GM19238 (cell line): ENCODE measurements at regions not wholly inside any gene's neighbourhood (a gene's known extent, or its start where the extent isn't known, plus 50 kb on each side); places are given as distances from the start of the nearest gene placed in this dataset.

Experiments
- DNase-seq: peaks from one replicate; pipeline ENCODE4 v3.0.0; 2011; ENCODE audit warnings: low spot score; ENCODE audit not compliant: insufficient read length

DNA sequence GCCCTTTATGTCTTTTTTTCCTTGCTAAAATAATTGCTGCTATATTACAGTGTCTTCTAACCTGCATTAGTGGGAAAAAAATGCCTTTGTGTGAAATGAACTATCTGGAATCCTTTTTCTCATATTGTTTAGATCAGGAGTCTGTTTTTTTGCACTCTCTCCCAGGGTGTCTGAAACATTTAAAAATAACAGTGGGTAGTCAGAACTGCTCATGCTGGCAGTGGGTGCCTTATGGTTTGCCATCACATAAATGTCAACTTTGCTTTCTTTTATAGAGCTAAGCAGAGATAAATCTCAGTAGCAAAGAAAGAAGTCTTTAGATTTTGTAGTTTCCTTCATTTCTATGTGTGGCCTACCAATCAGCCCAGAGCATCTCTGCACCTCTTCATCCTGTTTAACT is 347.8 kb upstream of the RGMB start:
- no peak for DNase-seq

DNA sequence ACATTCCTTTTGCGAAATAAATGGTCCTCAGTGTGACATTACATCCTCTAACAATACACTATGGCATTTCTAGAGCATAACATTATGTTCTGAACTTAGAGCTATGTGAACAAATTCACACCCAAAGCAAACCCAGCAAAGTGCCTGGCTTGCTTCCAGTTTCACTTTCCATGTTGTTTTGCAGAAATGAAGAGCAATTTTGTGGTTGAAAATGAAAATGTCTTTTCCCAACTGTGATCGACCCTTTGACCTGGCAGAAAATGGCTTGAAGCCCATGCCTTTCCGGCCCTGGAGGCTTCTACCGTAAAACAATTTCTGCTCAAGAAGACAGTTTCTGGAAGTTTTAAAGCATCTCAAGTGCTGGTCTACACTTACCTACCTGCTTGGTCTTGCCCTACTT is 344.7 kb upstream of the RGMB start:
- no peak for DNase-seq

DNA sequence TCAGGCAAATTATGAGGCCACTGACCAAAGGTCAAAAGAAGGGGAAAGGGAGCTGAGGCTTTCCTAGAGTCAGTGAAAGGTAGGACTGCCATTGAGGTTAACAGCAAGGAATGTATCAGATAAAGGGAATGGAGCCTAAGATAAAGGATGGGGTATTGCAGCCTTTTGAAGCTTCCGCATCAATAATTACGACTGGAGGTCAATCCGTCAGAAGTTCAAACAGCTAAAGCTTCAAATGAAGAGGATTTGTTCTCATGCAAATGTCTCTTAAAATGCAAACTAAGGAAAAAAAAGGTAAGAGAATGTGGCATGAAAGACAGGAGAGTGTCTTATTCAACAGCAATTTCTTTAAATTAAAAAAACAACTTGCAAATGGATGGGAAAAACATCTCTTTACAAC is 341.1 kb upstream of the RGMB start:
- DNase-seq = no peak

DNA sequence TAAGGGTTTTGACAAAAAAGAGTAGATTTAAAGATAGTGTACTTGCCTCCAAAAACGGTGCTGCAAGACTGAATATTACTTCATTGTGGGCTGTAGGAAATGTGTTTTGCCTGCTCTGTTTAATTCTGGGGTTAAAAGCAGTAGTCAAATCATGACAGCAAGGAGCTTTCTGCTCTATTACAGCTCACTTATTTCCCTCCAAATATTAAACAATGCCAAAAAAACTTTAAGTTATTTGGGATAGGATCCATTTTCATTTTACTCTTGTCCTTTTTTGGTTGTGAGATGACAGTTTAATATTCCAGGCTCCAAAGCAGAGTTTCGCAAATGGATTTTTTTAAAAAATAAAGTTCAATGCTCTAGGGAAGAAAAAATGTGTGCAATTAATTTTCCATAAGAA is 340.4 kb upstream of the RGMB start:
- no peak for DNase-seq

DNA sequence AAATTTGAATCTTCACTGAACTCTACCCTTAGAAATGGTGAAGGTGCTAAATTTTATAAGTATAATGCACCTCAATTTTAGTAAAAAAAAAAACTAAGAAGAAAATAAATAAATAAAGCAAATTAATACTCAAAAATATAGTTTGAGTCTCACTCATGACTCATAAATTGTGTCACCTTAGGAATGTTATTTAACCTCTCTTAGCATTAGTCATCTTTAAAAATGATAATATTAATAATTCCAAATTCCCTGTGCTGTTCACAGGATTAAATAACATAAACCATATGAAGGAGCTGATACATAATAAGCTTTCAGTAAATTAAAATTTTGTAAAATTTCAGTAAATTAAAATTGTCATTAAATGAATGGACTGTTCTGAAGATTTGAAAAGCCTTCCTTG is 339.8 kb upstream of the RGMB start:
- no peak for DNase-seq

DNA sequence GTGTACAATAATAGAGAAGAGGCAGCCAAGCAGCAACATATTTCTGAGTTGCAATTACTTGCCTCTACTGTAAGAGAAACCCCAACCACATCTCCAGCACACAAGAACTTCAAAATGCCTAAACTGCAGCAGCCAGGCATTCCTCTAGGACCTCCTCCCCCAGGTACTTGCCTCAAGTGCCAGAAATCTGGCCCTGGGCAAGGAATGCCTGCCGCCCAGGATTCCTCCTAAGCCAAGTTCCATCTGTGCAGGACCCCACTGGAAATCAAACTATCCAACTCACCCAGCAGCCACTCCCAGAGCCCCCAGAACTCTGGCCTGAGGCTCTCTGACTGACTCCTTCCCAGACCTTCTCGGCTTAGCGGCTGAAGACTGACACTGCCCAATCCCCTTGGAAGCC is 336.8 kb upstream of the RGMB start:
- no peak for DNase-seq

DNA sequence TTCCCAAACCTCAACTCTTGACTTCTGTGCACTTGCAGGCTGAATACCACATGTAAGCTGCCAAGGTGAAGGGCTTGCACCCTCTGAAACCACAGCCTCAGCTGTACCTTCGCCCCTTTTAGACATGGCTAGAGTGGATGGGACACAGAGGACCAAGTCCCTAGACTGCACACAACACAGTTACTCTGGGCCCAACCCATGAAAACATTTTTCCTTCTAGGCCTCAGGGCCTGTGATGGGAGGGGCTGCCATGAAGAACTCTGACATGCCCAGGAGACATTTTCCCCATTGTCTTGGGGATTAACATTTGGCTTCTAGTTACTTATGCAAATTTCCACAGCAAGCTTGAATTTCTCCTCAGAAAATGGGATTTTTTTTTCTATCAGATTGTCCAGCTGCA is 331.0 kb upstream of the RGMB start:
- DNase-seq = no peak

DNA sequence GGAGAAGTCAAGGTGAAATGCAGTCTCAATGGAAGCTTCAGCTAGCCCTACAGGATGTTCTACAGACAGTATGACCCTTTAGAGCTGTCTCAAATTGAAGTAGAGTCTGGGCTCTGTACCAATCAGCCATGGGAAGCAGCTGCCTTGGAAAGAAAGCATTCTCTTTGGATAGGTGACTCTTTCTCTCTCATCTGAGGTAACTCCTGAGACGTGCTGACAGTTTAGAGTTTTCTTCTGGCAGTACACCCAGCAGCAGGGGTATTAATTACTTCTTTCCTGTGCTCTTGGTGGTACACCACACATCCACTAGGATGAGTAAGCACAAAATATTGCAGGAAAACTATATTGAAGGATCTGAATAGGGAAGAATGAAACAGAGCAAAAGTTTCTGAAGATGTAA is 329.6 kb upstream of the RGMB start:
- no peak for DNase-seq

DNA sequence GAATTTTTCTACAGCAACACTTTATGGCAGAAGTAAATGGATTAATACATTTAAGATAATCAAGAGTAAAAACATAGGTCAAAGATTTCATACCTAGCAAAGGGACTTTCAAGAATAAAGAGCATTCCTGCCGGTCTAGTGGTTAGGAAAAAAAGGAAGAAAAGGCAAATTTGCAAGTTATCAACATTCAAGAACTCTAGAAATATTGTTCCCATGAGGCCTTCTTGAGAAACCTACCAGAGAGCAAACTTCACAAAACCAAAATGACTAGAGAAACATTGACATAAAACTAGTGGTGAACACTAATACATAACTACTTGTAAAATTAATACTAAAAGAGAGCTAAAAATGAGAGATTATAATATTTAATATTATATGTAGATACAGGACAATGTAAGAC is 320.2 kb upstream of the RGMB start:
- DNase-seq = no peak

DNA sequence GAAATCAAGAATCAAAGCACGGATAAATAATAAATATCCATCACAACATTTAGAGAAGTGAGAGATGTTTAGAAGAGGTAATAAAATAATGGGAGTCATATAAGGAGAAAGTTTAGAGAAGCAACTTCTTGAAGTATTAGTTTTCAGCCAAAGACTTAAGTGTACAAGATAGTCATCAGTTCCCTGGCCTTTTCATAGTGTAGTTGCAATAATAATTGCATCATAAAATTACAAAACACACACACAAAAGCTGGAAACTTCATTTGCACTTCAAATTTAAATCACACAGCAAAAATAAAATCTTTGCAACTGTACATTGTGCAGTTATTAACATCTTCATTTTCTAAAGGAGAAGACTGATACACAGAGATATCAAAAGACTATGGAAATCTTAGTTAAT is 319.1 kb upstream of the RGMB start:
- no peak for DNase-seq

DNA sequence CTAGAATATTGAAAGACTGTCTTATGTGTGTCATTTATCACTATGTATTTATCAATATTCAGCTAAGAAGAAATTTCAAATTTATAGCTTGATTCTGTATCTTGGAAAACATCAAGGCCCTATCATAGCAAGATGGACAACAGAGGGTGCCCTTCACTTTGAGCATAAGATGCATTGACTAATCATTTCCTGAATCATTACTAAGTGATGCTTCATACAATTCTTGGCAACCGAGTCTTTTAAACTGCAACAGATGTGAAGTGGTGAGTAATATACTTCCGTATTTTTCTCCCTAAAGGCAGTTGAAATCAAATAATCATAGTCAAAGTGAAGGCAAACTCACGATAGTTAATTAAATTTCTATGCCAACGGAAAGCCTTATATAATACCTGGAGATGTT is 318.6 kb upstream of the RGMB start:
- no peak for DNase-seq

DNA sequence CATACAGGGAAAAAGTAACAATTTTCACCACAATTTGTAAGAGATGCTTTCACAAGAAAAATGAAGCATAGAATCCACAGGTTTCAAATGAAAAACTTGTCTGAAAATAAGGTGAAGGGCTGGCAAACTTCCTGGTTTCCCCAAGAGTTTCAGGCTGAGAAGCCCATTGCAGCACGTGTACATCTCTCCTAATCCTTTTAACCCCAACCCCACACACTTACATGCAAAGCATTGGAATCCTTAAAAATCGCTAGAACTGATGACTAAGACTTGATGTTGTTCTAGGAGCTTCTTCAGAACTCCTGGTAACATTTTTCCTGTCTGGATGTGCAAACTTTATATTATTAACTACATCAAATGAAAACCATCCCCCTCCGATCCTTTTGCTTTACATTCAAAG is 317.8 kb upstream of the RGMB start:
- DNase-seq = no peak

DNA sequence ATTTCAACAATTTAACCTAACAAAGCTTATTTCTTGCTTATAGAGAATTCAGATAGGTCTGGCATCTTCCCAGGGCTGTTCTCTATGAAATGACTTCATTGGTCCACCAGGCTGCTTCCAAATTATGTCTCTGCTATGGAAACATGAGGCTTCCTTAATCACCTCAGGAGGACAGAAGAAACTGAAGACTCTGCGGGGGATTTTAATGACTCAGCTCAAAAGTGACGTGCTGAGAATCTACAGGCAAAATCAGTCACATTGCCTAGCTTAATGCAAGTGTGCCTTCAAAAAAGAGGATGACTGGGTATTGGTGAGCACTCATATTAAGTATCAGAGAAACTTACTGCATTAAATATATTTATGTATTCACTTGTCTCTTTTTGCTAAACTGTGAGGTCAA is 315.5 kb upstream of the RGMB start:
- DNase-seq = no peak

DNA sequence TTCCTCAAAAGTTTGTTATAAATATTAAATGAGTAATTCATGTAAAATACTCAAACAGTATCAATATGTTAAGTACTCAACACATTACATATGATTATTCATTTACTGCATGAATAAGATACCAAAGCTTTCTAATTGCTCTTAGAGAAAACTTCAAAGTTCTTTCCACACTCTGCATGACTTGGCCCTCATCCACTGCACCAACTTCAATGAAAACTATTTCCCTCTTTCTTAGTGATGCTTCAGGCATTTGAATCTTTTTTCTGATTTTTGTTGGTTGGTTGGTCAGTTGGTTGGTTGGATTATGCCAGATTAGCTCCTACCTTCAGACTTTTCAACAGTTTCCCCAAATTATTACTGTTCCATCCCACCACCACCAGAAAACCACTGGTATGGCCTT is 314.7 kb upstream of the RGMB start:
- no peak for DNase-seq

DNA sequence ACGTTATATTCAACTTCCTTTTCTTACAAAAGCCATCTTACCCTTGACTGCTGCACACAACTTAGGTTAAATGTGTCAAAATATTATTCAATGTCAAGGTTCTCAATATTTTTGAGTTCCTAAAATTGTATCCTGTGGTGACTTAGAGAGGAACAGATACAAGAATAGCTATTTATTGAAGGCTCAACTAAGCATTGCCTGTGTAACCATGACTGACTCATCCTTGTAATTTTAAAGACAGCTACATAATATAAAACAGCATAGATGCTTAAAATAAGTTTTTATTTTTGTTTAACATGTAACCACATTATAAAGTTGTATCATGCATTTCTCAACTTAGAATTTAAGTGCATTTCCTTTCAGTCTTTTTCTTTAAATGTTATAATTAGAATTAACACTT is 312.9 kb upstream of the RGMB start:
- no peak for DNase-seq

DNA sequence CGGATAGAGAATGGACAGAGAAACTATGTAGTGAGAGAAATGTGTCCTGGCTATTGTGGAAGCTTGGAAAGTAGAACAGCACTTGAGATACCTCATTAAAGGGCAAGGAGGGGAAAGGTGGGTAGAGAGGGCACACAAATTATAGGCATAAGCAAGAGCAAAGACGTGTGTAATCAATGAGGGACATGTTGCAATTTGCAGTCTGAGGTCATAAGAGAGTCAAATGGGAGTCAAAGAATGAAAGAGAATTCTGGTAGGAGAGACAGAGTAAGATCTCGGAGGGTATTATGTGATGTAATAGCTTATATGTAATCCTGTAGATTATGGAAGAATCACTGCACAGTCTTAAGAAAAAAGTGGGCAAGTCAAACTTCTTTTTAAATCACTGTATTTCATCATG is 312.0 kb upstream of the RGMB start:
- DNase-seq = no peak

DNA sequence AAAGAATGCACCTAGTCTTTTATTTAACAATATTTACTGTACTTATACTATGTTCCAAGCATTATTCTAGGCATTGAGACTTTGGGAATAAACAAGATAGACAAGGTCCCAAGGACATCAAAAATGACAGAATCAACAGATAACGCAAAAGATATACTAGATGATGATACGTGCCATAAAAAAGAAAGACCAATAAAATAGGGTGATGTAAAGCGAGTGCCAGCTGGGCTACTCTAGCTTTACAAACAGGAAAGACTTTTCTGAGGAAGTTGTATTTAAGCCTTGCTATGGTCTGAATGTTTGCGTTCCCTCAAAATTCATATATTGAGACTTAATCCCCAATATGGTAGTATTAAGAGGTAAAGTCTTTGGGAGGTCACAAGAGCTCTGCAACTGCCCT is 310.2 kb upstream of the RGMB start:
- no peak for DNase-seq

DNA sequence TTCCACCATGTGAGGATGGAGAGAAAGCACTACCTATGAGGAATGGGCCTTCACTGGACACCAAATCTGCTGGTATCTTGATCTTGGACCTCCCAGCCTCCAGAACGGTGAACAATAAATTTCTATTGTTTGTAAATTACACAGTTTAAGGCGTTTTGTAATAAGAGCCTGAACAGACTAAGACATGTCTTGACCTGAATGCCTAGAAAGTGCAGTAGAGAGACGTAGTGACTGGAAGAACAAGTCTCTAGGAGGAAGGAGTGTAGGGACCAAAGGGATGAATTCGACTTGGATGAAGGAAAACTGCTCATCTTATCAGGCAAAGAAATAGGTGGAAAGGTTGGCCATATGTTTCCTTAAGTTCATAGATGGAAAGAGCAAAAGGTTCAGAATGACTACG is 309.8 kb upstream of the RGMB start:
- DNase-seq = no peak

DNA sequence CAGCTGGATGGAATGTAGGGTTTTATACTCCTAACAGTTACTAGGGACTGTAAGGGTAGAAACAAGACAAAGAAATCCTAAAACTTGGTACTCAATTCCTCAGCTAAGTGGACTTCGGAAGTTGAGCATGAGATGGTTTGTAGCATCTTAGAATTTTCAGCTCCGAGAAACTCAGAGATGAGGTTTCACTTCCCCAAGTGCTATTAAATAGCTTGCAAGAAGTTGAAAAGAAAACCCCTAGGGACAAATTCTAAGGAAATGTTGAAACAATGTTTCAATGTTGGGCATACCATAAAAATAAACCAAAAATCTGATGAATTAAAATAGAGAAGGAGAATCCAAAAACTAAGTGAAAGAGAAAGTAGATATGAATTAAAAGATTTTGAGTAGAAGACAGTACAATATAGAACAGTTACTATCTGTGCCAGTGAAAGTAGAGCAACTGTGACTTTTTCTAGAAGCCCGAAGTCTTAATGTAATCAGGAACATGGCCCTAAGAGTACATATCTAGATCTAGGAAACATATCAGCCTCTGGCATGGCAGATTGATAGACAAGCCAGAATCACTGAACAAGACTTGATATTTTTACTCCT is 308.6 kb upstream of the RGMB start:
- no peak for DNase-seq

DNA sequence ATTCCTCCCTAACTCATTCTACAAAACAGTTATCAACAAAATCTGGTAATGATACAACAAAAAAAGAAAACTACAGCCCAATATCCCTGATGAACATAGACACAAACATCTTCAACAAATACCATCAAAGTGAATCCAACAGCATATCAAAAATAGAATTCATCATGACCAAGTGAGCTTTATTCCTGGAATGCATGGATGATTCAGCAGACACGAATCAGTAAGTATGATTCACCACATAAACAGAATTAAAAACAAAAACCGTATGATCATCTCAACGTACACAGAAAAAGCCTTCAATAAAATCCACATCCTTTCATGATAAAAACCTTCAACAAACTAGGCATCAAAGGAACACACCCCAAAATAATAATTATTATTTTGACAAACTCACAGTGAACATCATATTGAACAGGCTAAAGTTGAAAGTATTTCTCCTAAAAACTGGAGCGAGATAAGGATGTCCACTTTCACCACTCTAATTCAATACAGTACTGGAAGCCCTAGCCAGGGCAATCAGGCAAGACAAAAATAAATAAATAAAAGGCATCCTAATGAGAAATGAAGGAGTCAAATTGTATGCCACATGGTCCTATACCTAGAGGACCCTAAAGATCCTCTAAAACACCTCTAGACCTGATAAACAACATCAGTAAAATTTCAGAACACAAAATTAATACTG is 305.1 kb upstream of the RGMB start:
- DNase-seq = no peak

DNA sequence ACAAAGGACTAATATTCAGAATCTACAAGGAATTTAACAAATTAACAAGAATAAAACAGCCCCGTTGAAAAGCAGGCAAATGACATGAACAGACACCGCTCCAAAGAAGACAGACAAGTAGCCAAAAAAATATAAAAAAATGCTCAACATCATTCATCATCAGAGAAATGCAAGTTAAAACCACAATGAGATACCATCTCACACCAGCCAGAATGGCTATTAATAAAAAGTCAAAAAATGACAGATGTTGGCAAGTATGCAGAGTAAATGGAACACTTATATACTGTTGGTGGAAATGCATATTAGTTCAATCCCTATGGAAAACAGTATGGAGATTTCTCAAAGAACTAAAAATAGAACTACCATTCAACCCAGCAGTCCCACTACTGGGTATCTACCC is 302.7 kb upstream of the RGMB start:
- no peak for DNase-seq

DNA sequence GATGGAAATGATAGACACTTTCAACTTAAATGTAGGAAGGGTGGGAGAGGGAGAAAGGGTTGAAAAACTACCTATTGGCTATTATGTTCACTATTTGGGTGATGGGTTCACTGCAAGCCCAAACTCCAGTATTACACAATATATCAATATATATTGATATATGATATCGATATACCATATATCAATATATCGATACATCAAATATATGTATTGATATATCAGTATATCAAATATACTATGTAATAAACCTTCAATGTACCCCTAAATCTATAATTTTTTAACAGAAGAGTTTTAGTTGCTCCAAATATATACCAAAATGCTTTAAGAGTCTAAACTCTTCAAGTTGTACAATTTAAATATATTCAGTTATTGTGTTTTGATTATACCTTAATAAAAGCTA is 302.0 kb upstream of the RGMB start:
- no peak for DNase-seq

DNA sequence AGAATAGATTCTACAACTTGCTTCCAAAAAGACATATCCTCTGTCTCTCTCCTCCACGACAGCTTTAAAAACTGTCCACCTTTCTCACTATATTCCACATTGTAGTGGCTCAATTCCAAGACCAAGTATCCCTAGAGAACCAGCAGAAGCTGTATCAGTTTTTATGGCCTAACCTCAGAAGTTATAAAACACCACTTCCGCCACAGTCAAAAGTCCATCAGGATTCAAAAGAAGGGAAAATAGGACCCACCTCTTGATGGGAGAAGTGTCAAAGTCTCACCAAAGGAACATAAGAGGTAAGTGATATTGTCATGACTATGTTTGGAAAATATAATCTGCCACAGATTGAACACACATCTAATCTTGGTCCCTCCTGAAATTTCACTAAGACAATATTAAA is 299.2 kb upstream of the RGMB start:
- DNase-seq = no peak

DNA sequence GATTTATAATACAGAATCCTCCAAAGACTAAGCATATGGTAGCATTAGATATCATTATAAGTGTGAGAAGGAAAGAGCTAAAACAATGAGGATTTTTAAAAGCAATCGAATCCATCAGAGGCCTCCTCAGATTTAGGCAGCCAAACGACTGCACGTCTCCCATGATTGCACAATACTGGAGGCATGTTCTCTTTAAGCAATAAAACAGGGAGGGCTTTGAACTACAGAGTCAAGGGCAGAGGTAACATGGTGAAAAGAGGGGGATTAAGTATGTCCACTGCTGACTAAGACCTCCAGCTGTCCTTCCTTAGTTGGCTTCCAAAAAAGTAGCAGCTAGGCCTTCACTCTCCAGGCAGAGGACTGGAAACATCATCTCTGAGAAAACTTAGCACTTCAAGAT is 298.7 kb upstream of the RGMB start:
- DNase-seq = no peak
